Superior temporal gyrus (tissue), 1 donor: ENCODE measurements at regions not wholly inside any gene's neighbourhood (a gene's known extent, or its start where the extent isn't known, plus 50 kb on each side); places are given as distances from the start of the nearest gene placed in this dataset.

ENCODE experiments used
- DNase-seq: peaks from one replicate; pipeline ENCODE4 v3.0.0-alpha.2; 2016; ENCODE audit errors: extremely low spot score

GRCh38 chr20:4600308-4601014 lies 85.8 kb upstream of the PRNP start:
- DNase-seq, result peak; percentile 4

GRCh38 chr20:4597215-4597614 lies 89.0 kb upstream of the PRNP start:
- no peak for DNase-seq

- no peak for DNase-seq
Observed at GRCh38 chr20:4593149-4593525, 93.1 kb upstream of the PRNP start.

- no peak for DNase-seq
Observed at GRCh38 chr20:4592316-4593148, 93.7 kb upstream of the PRNP start.

GRCh38 chr20:4591975-4592315 lies 94.3 kb upstream of the PRNP start:
- no peak for DNase-seq

GRCh38 chr20:4585758-4586157 lies 100.5 kb upstream of the PRNP start:
- no peak for DNase-seq

- no peak for DNase-seq
Observed at GRCh38 chr20:4585104-4585753, 101.0 kb upstream of the PRNP start.

- no peak for DNase-seq
Observed at GRCh38 chr20:4584510-4584909, 101.7 kb upstream of the PRNP start.

GRCh38 chr20:4581838-4582237 lies 104.4 kb upstream of the PRNP start:
- no peak for DNase-seq

- DNase-seq, result no peak
Observed at GRCh38 chr20:4578375-4578774, 107.9 kb upstream of the PRNP start.

- DNase-seq, result no peak
Observed at GRCh38 chr20:4574356-4574690, 111.9 kb upstream of the PRNP start.

GRCh38 chr20:4573564-4574355 lies 112.5 kb upstream of the PRNP start:
- peak; percentile 44 for DNase-seq

GRCh38 chr20:4571759-4572531 lies 114.3 kb upstream of the PRNP start:
- DNase-seq, result no peak

- DNase-seq, result no peak
Observed at GRCh38 chr20:4569865-4570264, 116.4 kb upstream of the PRNP start.

- DNase-seq, result no peak
Observed at GRCh38 chr20:4569092-4569491, 117.2 kb upstream of the PRNP start.

GRCh38 chr20:4568361-4568959 lies 117.8 kb upstream of the PRNP start:
- DNase-seq, result no peak

GRCh38 chr20:4567170-4567569 lies 119.1 kb upstream of the PRNP start:
- no peak for DNase-seq

GRCh38 chr20:4563534-4563933 lies 122.7 kb upstream of the PRNP start:
- no peak for DNase-seq

- DNase-seq, result peak; percentile 71
Observed at GRCh38 chr20:4563031-4563430, 123.2 kb upstream of the PRNP start.

- no peak for DNase-seq
Observed at GRCh38 chr20:4560667-4561066, 125.6 kb upstream of the PRNP start.

- DNase-seq, result no peak
Observed at GRCh38 chr20:4559906-4560305, 126.3 kb upstream of the PRNP start.
